ENCODE measurements at regions not wholly inside any gene's neighbourhood (a gene's known extent, or its start where the extent isn't known, plus 50 kb on each side); places are given as distances from the start of the nearest gene placed in this dataset.

DNA sequence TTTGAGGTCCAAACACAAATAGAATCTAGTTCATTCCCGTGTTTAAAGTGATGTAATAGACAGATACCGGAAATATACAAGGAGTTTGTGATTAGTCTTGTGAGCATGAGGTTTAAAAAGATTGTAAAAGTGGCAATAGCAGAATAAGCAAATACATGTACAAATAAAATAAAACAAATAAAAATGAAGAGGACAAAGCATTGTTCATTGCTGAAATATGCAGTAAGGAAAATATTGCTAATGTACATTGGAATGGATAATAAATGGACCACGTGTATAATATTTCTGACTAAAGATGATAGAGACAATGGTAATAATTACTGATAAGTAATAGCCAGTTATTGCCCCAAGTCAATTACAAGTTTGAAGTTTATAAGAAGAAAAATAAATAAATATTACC lies 75.6 kb upstream of the RTL1 start:
- no peak for TF ChIP-seq GATA2 (IDR thresholded peaks at IDR 0.05; ENCODE audit: low read depth, low read length)
- TF ChIP-seq GATA3 (IDR thresholded peaks at IDR 0.05; ENCODE audit: low read depth, low read length): no peak
